WERI-Rb-1 (cell line): ENCODE measurements at regions not wholly inside any gene's neighbourhood (a gene's known extent, or its start where the extent isn't known, plus 50 kb on each side); places are given as distances from the start of the nearest gene placed in this dataset.

Experiments
- DNase-seq: peaks from one replicate; pipeline ENCODE4 v3.0.0-alpha.2; 2020
- H3K27ac ChIP-seq: fragments of 250-450 bp; sonication (Bioruptor Pico); 2 replicates; pipeline ENCODE4 v1.5.1; 2020; ENCODE audit warnings: mild to moderate bottlenecking, moderate library complexity
- H3K27me3 ChIP-seq: fragments of 250-450 bp; sonication (Bioruptor Pico); 2 replicates; pipeline ENCODE4 v1.5.1; 2021; ENCODE audit warnings: mild to moderate bottlenecking, low read depth, moderate library complexity; ENCODE audit not compliant: insufficient read depth, severe bottlenecking
- H3K36me3 ChIP-seq: fragments of 250-450 bp; sonication (Bioruptor Pico); 2 replicates; pipeline ENCODE4 v1.5.1; 2020; ENCODE audit warnings: mild to moderate bottlenecking, moderate library complexity
- H3K4me3 ChIP-seq: 2 replicates; pipeline ENCODE4 v1.5.1; 2011; ENCODE audit warnings: low read depth, mild to moderate bottlenecking, control low read depth, low read length
- H3K9me3 ChIP-seq: fragments of 250-450 bp; sonication (Bioruptor Pico); 2 replicates; pipeline ENCODE4 v1.5.1; 2021; ENCODE audit warnings: mild to moderate bottlenecking, moderate library complexity; ENCODE audit not compliant: severe bottlenecking
- TF ChIP-seq, protein P1 (sequence below): IDR thresholded peaks from 2 replicates; pipeline ENCODE4 v1.5.1; 2011; ENCODE audit warnings: low read depth, mild to moderate bottlenecking, control low read depth, inconsistent platforms, low read length

DNA sequence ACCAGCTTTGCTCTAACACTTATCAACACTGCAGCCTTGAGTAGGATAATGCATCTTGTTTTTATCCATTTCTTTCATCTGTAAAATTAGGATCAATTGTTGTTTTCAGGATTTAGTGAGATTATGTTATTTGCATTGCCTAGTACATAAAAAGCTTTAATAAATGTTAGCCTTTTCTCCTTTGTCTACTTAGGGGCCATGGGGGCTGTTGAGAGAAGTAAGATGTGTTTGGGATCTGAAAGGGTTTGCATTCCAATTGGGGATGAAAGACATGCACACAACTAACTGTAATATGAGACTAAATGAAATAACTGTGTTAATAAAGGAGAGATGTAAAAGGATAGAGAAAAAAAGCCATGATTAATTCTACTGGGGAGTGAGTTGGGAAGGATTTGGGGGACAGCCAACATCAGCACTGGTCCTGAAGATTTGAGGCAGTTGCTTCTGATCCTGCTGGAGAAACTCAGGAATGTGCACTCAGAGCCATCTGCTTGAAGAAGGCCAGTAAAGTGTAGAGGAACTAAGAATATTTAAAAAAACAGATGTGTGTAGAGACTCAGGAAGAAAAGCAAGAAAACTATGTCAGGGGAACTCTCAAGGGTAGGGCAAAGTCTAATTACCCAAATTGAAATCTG, 236.3 kb downstream of the OLFM4 start:
- no peak for DNase-seq
- H3K4me3 ChIP-seq = no peak overlapping the region
- no peak overlapping the region for H3K27ac ChIP-seq
- H3K9me3 ChIP-seq = no peaks in the 10 kb centered on the region
- H3K36me3 ChIP-seq = no peaks in the 10 kb centered on the region
- TF ChIP-seq, protein P1, sequence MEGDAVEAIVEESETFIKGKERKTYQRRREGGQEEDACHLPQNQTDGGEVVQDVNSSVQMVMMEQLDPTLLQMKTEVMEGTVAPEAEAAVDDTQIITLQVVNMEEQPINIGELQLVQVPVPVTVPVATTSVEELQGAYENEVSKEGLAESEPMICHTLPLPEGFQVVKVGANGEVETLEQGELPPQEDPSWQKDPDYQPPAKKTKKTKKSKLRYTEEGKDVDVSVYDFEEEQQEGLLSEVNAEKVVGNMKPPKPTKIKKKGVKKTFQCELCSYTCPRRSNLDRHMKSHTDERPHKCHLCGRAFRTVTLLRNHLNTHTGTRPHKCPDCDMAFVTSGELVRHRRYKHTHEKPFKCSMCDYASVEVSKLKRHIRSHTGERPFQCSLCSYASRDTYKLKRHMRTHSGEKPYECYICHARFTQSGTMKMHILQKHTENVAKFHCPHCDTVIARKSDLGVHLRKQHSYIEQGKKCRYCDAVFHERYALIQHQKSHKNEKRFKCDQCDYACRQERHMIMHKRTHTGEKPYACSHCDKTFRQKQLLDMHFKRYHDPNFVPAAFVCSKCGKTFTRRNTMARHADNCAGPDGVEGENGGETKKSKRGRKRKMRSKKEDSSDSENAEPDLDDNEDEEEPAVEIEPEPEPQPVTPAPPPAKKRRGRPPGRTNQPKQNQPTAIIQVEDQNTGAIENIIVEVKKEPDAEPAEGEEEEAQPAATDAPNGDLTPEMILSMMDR = no peak
- H3K27me3 ChIP-seq = no peaks in the 10 kb centered on the region

DNA sequence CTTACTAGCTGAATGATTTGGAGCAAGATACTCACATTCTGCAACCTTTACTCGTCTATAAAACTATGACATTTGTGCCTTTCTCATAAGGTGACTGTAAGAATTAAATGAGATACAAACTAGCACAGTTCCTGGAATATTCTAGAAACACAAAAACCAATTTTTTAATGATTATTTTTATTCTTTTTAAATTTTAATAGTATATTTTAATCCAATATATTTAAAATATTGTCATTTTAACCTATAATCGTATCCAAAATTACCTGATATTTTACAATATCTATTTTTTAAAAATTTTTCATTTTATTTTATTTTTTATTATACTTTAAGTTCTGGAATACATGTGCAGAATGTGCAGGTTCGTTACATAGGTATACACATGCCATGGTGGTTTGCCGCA, 238.1 kb downstream of the OLFM4 start:
- Histone ChIP-seq H3K36me3 (no peaks in the 10 kb centered on the region), H3K9me3 (no peaks in the 10 kb centered on the region), H3K27me3 (no peaks in the 10 kb centered on the region), H3K4me3 (no peak overlapping the region), H3K27ac (no peak overlapping the region)
- DNase-seq = no peak
- TF ChIP-seq, protein P1 = no peak

DNA sequence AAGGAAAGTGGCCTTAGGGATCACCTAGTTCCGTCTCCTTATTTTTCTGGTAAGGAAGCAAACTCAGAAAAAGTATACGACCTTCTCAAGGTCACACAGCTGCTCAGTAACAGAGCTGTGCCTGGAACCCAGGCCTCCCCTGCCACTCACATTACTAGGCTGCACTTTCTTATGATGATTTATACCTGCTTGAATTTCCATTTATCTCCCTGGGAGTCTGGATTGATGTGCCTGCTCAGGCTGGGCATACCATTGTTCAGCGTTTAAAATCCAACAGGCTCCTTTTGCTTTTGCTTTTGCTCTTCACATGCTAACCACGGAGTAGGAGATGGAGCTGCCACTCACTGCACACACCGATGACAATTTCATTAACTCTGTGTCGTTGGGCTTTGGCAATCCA, 241.0 kb downstream of the OLFM4 start:
- DNase-seq = no peak

DNA sequence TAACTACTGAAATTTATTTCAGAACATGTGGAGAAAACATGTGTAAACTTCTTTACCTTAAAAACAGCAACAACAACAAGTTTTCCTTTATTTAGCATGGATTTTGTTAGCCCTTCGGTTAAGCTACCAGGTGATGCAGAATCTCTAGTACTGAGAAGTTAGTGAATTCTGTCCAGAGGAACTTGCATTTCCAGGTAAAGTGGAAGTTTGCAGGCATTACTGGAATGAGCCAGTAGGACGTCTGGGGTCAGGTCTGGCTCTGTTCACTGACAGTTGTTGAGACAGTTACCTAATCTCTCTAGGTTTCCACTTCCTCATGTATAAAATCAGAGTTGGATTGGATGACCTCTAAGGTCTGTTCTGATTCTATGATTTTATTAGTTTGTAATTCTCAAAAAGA, 244.3 kb downstream of the OLFM4 start:
- TF ChIP-seq, protein P1 = no peak
- H3K36me3 ChIP-seq = no peaks in the 10 kb centered on the region
- H3K27ac ChIP-seq = no peak overlapping the region
- no peak overlapping the region for H3K4me3 ChIP-seq
- no peaks in the 10 kb centered on the region for H3K9me3 ChIP-seq
- H3K27me3 ChIP-seq = no peaks in the 10 kb centered on the region
- no peak for DNase-seq

More for the DNA sequence above, 241.0 kb downstream of the OLFM4 start:
- H3K9me3 ChIP-seq = no peaks in the 10 kb centered on the region
- H3K4me3 ChIP-seq = no peak overlapping the region
- no peaks in the 10 kb centered on the region for H3K36me3 ChIP-seq
- H3K27ac ChIP-seq = no peak overlapping the region
- H3K27me3 ChIP-seq = no peaks in the 10 kb centered on the region
- TF ChIP-seq, protein P1 = no peak

DNA sequence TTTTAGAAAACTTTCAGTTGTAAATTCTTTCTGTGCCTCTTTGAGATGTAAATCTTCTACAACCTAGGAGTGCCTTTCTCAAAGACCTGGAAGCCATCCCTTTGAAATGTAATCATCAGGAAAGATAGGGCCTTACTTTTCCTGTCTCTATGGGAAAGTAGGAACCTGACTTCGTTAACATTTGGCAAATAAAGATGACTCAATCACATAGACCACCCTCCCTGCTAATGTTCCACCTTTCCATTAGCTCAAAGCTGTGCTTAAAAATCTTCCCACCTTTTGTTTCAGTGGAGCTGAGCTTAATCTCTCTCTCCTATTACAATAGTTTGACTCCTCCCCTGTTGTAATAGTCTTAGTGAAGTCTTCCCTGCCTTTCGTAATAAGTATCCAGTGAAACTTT, 247.7 kb downstream of the OLFM4 start:
- H3K36me3 ChIP-seq = no peaks in the 10 kb centered on the region
- H3K4me3 ChIP-seq = no peak overlapping the region

More for the DNA sequence above, 247.7 kb downstream of the OLFM4 start:
- Histone ChIP-seq H3K27ac (no peak overlapping the region), H3K27me3 (no peaks in the 10 kb centered on the region), H3K9me3 (no peaks in the 10 kb centered on the region)
- TF ChIP-seq, protein P1 = no peak
- DNase-seq = no peak
